HG03039 (cell line): ENCODE measurements at regions not wholly inside any gene's neighbourhood (a gene's known extent, or its start where the extent isn't known, plus 50 kb on each side); places are given as distances from the start of the nearest gene placed in this dataset.
"Not testable (repeated sequence)": the region's sequence is repeated elsewhere in the genome, so short reads cannot be mapped to it uniquely, and the experiment has no call there.

ENCODE experiments used
- ATAC-seq: cut with Tn5 transposase; IDR thresholded peaks from one replicate; pipeline ENCODE4 v1.9.1; 2021; ENCODE audit warnings: mild to moderate bottlenecking, moderate library complexity; ENCODE audit not compliant: unreplicated experiment

GRCh38 chr15:20473465-20473864, 68.1 kb downstream of the GOLGA6L6 start:
- ATAC-seq, result not testable (repeated sequence)

- ATAC-seq, result not testable (repeated sequence)
Measured at GRCh38 chr15:20472983-20473382, 68.6 kb downstream of the GOLGA6L6 start.

DNA sequence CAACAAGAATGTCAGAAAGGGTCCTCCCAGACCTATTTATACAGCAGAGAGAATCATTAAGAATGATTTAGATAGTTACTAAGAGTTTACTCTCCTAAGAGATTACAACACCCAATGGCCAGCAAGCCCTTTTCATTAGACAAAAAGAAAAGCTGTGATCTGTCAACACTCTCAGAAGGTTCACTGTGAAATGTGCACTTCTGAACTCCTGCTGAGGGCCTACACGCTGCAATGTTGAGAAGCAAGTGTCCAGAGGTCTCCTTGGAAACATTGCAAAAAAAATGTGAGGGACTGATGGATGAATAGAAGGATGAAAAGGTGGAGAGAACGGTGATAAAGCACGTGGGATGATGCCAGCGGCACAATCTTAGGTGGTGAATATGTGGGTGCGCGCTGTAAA, 70.8 kb downstream of the GOLGA6L6 start:
- ATAC-seq, result not testable (repeated sequence)

DNA sequence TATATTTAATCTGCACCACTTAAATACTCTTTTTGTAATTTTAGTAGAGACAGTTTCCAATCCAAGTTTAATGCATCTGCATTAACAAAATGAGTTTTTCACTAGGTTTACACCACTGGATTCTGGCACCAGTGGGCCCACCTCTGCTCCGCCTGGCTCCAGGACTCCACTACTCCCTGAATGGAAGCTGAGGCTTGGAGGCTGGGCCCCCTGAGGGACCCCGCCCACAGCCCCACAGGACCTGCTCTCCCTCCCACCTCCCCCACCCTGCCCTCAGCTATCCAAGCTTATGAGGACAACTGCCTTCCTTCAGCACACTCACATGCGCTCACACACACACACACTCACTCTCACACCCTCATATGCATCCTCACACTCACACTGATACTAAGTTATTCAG, 100.5 kb downstream of the GOLGA6L6 start:
- not testable (repeated sequence) for ATAC-seq

DNA sequence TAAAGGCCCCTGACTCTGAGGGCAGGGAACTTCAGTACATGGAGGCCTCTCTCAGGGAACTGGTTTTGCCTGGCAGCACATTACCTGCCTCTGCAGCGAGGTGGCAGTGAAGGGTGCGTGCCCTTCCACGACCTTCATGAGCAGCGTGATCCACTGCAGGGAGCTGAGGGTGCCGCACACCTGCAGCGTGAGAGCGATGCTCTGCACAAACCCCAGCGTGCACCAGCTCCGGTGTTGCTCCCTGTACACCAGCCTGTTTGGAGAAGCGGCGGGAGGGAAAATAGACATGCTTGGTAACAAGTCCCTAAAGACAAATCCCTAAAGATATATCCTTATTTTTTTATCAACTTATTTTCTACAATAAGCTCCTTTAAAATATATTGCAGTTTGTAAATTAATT, 101.2 kb downstream of the GOLGA6L6 start:
- not testable (repeated sequence) for ATAC-seq

- not testable (repeated sequence) for ATAC-seq
Measured at GRCh38 chr15:20439111-20439510, 102.5 kb downstream of the GOLGA6L6 start.

GRCh38 chr15:20438255-20438654, 103.3 kb downstream of the GOLGA6L6 start:
- ATAC-seq, result not testable (repeated sequence)

- ATAC-seq, result not testable (repeated sequence)
Measured at GRCh38 chr15:20433468-20433867, 108.1 kb downstream of the GOLGA6L6 start.

GRCh38 chr15:20430495-20430894, 111.1 kb downstream of the GOLGA6L6 start:
- ATAC-seq, result not testable (repeated sequence)

- ATAC-seq, result not testable (repeated sequence)
Measured at GRCh38 chr15:20420710-20421109, 120.9 kb downstream of the GOLGA6L6 start.

DNA sequence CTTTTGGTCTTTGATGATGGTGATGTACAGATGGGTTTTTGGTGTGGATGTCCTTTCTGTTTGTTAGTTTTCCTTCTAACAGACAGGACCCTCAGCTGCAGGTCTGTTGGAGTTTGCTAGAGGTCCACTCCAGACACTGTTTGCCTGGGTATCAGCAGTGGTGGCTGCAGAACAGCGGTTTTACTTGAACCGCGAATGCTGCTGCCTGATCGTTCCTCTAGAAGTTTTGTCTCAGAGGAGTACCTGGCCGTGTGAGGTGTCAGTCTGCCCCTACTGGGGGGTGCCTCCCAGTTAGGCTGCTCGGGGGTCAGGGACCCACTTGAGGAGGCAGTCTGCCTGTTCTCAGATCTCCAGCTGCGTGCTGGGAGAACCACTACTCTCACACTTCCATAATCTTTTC, 125.0 kb downstream of the GOLGA6L6 start:
- ATAC-seq, result not testable (repeated sequence)

GRCh38 chr15:20409667-20410198, 131.9 kb downstream of the GOLGA6L6 start:
- not testable (repeated sequence) for ATAC-seq

- no peak for ATAC-seq
Measured at GRCh38 chr15:20409247-20409646, 132.4 kb downstream of the GOLGA6L6 start.

DNA sequence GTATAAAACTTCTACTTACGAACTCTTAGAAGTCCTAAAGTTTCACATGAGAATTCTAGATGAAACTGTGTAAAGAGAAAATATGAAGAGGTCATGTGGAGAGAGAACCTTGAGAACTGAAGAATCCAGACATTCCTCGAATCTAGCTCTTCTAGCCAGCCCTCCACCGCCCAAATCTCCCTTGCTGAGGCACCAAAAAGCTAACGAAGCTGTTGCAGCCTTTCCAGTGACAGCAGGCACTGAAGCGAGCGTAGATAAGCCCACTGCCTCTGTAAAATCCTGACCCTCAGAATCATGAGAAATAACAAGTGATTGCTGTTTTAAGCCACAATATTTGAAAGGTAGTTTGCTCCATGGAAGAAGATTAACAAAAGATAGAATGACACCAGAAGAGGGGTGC, 134.0 kb downstream of the GOLGA6L6 start:
- no peak for ATAC-seq

- not testable (repeated sequence) for ATAC-seq
Measured at GRCh38 chr15:20404571-20404970, 137.0 kb downstream of the GOLGA6L6 start.

GRCh38 chr15:20402586-20402985, 139.0 kb downstream of the GOLGA6L6 start:
- ATAC-seq, result not testable (repeated sequence)

- ATAC-seq, result not testable (repeated sequence)
Measured at GRCh38 chr15:20401058-20401457, 140.5 kb downstream of the GOLGA6L6 start.

- ATAC-seq, result not testable (repeated sequence)
Measured at GRCh38 chr15:20398680-20399079, 142.9 kb downstream of the GOLGA6L6 start.

- ATAC-seq, result not testable (repeated sequence)
Measured at GRCh38 chr15:20388161-20388560, 153.4 kb downstream of the GOLGA6L6 start.

DNA sequence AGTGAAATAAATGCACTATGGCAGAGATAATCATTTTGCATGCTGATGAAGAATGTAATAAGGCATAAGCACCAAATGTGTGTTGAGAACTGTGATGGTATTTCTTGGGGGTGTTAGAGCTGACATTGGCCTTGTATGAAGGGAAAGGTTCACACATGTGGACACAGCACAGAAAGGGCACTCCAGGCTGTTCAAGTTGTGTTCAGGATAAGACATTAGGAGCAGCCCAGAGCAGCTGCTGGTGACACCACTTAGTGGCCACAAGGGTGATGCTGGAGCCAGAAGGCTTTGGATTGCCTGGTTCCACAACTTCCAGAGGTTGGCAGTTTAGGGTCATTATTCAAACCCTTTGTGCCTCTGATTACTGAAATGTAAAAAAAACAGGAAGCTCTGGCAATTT, 155.4 kb downstream of the GOLGA6L6 start:
- ATAC-seq, result no peak

GRCh38 chr15:20380199-20380598, 161.4 kb downstream of the GOLGA6L6 start:
- ATAC-seq, result not testable (repeated sequence)

DNA sequence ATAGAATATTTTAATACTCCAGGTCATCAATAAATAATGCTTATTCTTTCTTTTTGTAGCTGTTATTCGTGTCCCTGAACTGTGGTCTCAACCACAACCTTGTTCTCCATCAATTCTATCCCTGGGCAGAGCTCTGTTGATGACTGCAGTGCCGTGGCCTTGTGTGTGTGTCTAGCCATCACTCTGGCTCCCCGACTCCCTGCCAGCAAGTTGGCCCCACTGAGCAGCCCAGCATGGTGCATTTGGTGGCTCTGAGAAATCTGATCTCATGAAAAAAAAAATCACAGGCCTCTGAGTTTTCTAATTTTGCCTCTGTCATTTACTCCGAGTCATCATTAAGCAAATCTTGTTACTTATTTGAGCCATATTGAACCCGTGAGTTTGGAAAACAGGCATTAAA, 164.7 kb downstream of the GOLGA6L6 start:
- ATAC-seq, result no peak

DNA sequence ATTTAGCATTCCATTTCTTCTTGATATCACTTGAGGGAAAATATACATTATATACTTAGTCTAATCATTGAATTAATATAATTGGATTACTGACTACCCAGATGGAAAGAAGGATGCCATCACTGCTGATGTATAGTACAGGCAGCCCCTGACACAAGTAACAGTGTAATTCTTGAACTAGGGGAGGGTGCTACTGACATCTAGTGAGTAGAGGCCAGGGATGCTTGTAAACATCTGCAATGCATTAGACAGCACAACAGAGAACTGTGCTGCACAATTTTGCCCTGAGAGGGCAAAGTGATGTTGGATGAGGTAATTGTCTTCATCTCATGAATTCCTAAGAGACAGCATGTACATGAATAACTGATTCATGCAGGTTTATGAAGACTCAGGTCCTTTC, 169.2 kb downstream of the GOLGA6L6 start:
- not testable (repeated sequence) for ATAC-seq
